Ishikawa (cell line): ENCODE measurements at regions not wholly inside any gene's neighbourhood (a gene's known extent, or its start where the extent isn't known, plus 50 kb on each side); places are given as distances from the start of the nearest gene placed in this dataset.

Source experiments
- CEBPB ChIP-seq: IDR thresholded peaks from 2 replicates; pipeline ENCODE4 v1.6.1; 2012
- CREB1 ChIP-seq: IDR thresholded peaks from 2 replicates; pipeline ENCODE4 v1.6.1; 2012; ENCODE audit warnings: low read depth
- EGR1 ChIP-seq: IDR thresholded peaks from 2 replicates; pipeline ENCODE4 v1.6.1; 2012
- EP300 ChIP-seq: IDR thresholded peaks from 2 replicates; pipeline ENCODE4 v1.6.1; 2012; ENCODE audit warnings: borderline replicate concordance
- FOXM1 ChIP-seq: IDR thresholded peaks from 2 replicates; pipeline ENCODE4 v1.6.1; 2012; ENCODE audit warnings: low read depth, borderline replicate concordance
- NFIC ChIP-seq: IDR thresholded peaks from 2 replicates; pipeline ENCODE4 v1.6.1; 2012
- RAD21 ChIP-seq: IDR thresholded peaks from 2 replicates; pipeline ENCODE4 v1.6.1; 2012; ENCODE audit warnings: low read depth
- TAF1 ChIP-seq: IDR thresholded peaks from 2 replicates; pipeline ENCODE4 v1.6.1; 2012; ENCODE audit warnings: low read depth, mild to moderate bottlenecking
- TCF12 ChIP-seq: IDR thresholded peaks from 2 replicates; pipeline ENCODE4 v1.6.1; 2012; ENCODE audit warnings: low read depth
- TEAD4 ChIP-seq: IDR thresholded peaks from 2 replicates; pipeline ENCODE4 v1.6.1; 2012
- YY1 ChIP-seq: IDR thresholded peaks from 2 replicates; pipeline ENCODE4 v1.6.1; 2012; ENCODE audit warnings: low read depth
- ZBTB7A ChIP-seq: IDR thresholded peaks from 2 replicates; pipeline ENCODE4 v1.6.1; 2012; ENCODE audit warnings: low read depth
- TF ChIP-seq, protein P1 (sequence below): IDR thresholded peaks from 2 replicates; pipeline ENCODE4 v1.6.1; 2012; ENCODE audit warnings: low read depth, mild to moderate bottlenecking
- TF ChIP-seq, protein P2 (sequence below): IDR thresholded peaks from 2 replicates; pipeline ENCODE4 v1.6.1; 2012
- TF ChIP-seq, protein P3 (sequence below): IDR thresholded peaks from 2 replicates; pipeline ENCODE4 v1.6.1; 2012

DNA sequence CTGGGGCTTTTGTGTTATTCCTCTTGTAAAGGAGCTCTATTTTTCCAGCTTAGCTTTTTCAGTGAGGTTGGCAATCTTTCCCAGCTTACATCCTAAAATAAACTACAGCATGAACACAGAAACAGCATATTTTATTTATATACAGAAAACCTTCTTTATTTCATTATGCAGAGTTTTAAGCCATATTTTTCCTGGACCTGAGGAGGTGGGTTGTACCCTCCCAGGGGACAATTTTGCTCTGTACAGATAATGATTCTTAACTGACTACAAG is 341.2 kb upstream of the TYRP1 start:
- TF ChIP-seq NFIC (no peak), EP300 (no peak), TAF1 (no peak), TCF12 (no peak), TEAD4 (no peak), EGR1 (no peak), ZBTB7A (no peak)

DNA sequence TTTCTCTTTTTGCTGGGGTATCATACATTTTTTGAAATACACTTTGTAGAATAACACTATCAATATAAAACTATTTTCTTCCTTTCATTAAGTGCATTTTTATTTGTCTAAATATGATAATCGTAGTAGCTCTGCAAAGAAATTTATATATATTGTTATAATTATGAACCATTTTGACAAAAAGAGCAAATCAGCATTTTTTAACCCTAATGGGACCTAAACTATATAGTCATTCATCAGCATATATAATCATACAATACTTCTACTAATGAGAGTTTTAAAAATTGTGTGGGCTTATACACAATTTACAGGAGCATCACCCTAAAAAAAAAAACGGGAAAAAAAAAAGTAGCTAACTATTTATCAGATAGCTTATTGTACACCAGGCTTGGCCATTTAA is 329.7 kb upstream of the TYRP1 start:
- TF ChIP-seq, protein P1, sequence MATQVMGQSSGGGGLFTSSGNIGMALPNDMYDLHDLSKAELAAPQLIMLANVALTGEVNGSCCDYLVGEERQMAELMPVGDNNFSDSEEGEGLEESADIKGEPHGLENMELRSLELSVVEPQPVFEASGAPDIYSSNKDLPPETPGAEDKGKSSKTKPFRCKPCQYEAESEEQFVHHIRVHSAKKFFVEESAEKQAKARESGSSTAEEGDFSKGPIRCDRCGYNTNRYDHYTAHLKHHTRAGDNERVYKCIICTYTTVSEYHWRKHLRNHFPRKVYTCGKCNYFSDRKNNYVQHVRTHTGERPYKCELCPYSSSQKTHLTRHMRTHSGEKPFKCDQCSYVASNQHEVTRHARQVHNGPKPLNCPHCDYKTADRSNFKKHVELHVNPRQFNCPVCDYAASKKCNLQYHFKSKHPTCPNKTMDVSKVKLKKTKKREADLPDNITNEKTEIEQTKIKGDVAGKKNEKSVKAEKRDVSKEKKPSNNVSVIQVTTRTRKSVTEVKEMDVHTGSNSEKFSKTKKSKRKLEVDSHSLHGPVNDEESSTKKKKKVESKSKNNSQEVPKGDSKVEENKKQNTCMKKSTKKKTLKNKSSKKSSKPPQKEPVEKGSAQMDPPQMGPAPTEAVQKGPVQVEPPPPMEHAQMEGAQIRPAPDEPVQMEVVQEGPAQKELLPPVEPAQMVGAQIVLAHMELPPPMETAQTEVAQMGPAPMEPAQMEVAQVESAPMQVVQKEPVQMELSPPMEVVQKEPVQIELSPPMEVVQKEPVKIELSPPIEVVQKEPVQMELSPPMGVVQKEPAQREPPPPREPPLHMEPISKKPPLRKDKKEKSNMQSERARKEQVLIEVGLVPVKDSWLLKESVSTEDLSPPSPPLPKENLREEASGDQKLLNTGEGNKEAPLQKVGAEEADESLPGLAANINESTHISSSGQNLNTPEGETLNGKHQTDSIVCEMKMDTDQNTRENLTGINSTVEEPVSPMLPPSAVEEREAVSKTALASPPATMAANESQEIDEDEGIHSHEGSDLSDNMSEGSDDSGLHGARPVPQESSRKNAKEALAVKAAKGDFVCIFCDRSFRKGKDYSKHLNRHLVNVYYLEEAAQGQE, result no peak
- TF ChIP-seq TEAD4, result no peak
- no peak for TF ChIP-seq ZBTB7A
- no peak for TF ChIP-seq TCF12
- TF ChIP-seq RAD21, result no peak
- TF ChIP-seq, protein P2, sequence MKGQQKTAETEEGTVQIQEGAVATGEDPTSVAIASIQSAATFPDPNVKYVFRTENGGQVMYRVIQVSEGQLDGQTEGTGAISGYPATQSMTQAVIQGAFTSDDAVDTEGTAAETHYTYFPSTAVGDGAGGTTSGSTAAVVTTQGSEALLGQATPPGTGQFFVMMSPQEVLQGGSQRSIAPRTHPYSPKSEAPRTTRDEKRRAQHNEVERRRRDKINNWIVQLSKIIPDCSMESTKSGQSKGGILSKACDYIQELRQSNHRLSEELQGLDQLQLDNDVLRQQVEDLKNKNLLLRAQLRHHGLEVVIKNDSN, result no peak
- TF ChIP-seq YY1, result no peak
- no peak for TF ChIP-seq EP300
- no peak for TF ChIP-seq FOXM1
- no peak for TF ChIP-seq CREB1
- TF ChIP-seq TAF1, result no peak
- no peak for TF ChIP-seq NFIC
- no peak for TF ChIP-seq EGR1
- TF ChIP-seq CEBPB, result no peak

DNA sequence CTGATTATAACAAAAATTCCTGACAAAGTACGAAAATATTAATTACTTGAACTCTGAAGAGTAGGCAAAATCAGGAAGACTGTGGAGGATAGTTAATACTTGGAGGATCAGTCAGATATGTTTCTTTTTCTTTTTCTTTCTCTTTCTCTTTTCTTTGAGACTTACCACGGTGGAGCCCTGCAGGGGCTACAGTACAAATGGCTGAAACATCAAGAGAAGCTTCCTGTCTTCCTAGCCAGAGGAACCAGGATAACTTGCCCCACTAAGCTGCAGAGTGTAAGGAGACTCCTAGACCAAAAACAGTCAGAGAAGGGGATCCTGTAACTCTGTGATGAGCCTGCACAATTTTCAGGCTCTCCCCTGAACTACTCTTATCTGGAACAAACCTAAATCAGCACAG is 324.6 kb upstream of the TYRP1 start:
- TF ChIP-seq EGR1 (no peak), TCF12 (no peak), YY1 (no peak), NFIC (no peak), CREB1 (no peak), TAF1 (no peak), FOXM1 (no peak), CEBPB (no peak), ZBTB7A (no peak), EP300 (no peak), RAD21 (no peak), TEAD4 (no peak)
- TF ChIP-seq, protein P1, result no peak
- TF ChIP-seq, protein P2, result no peak
- TF ChIP-seq, protein P3, sequence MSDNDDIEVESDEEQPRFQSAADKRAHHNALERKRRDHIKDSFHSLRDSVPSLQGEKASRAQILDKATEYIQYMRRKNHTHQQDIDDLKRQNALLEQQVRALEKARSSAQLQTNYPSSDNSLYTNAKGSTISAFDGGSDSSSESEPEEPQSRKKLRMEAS, result no peak

DNA sequence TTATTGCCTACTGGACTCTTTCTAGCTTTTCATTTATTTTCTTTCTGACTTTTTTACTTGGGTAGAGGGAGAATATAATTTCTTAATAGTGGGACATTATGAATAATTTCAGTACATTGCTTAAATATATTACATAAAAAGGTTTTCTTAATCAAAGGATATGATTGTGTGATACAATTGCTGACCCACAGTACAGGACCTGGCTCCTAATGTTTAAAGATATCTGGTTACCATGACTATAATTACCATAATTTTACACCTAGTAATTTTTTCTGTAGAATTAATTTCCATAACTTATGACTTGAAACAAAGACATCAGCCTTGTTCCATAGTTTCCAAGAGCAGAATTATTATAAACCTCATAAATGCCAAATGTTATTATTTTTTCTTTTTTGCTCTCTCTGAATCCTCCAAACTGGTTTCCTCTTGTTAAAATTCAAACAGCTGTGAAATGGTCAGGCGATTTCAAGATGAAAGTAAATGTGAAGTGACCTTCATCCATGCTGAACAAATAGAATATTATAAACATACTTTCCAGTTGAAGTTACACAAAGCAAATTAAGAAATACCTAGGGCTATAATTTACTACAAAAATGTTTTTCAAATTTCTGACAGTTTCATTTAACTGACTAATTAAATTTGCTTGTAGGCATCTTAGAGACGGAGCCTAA is 301.2 kb upstream of the TYRP1 start:
- TF ChIP-seq, protein P3, result no peak
- no peak for TF ChIP-seq CREB1
- TF ChIP-seq, protein P2, result no peak
- TF ChIP-seq ZBTB7A, result no peak
- TF ChIP-seq, protein P1, result no peak
- no peak for TF ChIP-seq FOXM1
- TF ChIP-seq CEBPB, result no peak
- TF ChIP-seq RAD21, result no peak
- no peak for TF ChIP-seq EGR1
- no peak for TF ChIP-seq TEAD4
